ENCODE measurements at regions not wholly inside any gene's neighbourhood (a gene's known extent, or its start where the extent isn't known, plus 50 kb on each side); places are given as distances from the start of the nearest gene placed in this dataset.

GRCh38 chr11:95519912-95520311, 269.7 kb downstream of the FAM76B start:
- no peaks in the 10 kb centered on the region for H3K27me3 ChIP-seq (replicated peaks; ENCODE audit: control insufficient read depth, insufficient read depth, low read length)
- H3K4me3 ChIP-seq (replicated peaks; ENCODE audit: low read depth, low read length) = no peak overlapping the region
- DNase-seq (ENCODE audit: extremely low read depth, insufficient read length) = no peak
- H3K36me3 ChIP-seq (ENCODE audit: control insufficient read depth, insufficient read depth, low read length) = no peaks in the 10 kb centered on the region
- TF ChIP-seq, protein P1, sequence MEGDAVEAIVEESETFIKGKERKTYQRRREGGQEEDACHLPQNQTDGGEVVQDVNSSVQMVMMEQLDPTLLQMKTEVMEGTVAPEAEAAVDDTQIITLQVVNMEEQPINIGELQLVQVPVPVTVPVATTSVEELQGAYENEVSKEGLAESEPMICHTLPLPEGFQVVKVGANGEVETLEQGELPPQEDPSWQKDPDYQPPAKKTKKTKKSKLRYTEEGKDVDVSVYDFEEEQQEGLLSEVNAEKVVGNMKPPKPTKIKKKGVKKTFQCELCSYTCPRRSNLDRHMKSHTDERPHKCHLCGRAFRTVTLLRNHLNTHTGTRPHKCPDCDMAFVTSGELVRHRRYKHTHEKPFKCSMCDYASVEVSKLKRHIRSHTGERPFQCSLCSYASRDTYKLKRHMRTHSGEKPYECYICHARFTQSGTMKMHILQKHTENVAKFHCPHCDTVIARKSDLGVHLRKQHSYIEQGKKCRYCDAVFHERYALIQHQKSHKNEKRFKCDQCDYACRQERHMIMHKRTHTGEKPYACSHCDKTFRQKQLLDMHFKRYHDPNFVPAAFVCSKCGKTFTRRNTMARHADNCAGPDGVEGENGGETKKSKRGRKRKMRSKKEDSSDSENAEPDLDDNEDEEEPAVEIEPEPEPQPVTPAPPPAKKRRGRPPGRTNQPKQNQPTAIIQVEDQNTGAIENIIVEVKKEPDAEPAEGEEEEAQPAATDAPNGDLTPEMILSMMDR (IDR thresholded peaks at IDR 0.05; ENCODE audit: insufficient read depth, low read length, poor library complexity, severe bottlenecking) = no peak

- no peak for DNase-seq (ENCODE audit: extremely low read depth, insufficient read length)
- Histone ChIP-seq H3K27me3 (replicated peaks; ENCODE audit: control insufficient read depth, insufficient read depth, low read length) (no peaks in the 10 kb centered on the region), H3K4me3 (replicated peaks; ENCODE audit: low read depth, low read length) (no peak overlapping the region), H3K36me3 (ENCODE audit: control insufficient read depth, insufficient read depth, low read length) (no peaks in the 10 kb centered on the region)
- TF ChIP-seq, protein P1 (IDR thresholded peaks at IDR 0.05; ENCODE audit: insufficient read depth, low read length, poor library complexity, severe bottlenecking) = no peak
Measured at GRCh38 chr11:95517453-95517852, 272.1 kb downstream of the FAM76B start.

DNA sequence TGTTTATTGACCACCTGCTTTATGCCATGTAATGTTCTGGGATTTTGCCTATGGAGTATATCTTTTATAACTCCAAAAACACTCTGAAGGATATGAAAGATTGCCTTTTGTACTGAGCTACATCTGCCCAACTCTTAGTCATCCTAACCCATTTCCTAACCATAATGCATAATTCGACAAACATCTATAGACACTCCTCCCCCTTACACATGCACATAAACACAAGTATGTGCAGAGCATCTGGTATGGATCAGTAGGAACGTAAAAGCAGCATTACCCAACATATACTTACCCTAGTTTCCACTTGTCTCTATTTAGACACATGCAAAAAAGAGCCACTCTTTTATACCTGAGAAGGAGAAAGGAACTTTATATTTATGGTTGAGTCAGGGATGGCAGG, 272.8 kb downstream of the FAM76B start:
- TF ChIP-seq, protein P1 (IDR thresholded peaks at IDR 0.05; ENCODE audit: insufficient read depth, low read length, poor library complexity, severe bottlenecking) = no peak
- no peaks in the 10 kb centered on the region for H3K36me3 ChIP-seq (ENCODE audit: control insufficient read depth, insufficient read depth, low read length)
- H3K27me3 ChIP-seq (replicated peaks; ENCODE audit: control insufficient read depth, insufficient read depth, low read length) = no peaks in the 10 kb centered on the region; the same call in 1 of the 2 replicates
- no peak for DNase-seq (ENCODE audit: extremely low read depth, insufficient read length)
- H3K4me3 ChIP-seq (replicated peaks; ENCODE audit: low read depth, low read length) = no peak overlapping the region

DNA sequence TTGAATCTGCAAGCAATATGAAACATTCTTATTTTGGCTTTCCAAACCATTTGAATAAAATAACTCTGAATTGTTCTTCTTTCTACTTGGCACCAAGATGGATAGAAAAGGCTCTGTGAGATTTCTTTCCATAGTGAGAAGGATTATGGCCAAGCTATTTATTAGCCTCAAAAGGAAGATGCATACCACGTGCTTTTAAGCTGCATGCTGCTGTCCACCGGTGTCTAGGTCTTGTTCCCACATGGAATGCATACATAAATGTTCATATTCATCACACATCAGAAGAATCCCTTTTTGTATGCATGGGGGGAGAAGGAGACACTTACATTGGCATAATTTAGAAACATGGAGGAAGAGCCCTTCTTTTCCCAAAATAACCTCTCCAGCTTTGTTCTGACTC, 273.4 kb downstream of the FAM76B start:
- Histone ChIP-seq H3K4me3 (replicated peaks; ENCODE audit: low read depth, low read length) (no peak overlapping the region), H3K36me3 (ENCODE audit: control insufficient read depth, insufficient read depth, low read length) (no peaks in the 10 kb centered on the region)
- TF ChIP-seq, protein P1 (IDR thresholded peaks at IDR 0.05; ENCODE audit: insufficient read depth, low read length, poor library complexity, severe bottlenecking) = no peak

DNA sequence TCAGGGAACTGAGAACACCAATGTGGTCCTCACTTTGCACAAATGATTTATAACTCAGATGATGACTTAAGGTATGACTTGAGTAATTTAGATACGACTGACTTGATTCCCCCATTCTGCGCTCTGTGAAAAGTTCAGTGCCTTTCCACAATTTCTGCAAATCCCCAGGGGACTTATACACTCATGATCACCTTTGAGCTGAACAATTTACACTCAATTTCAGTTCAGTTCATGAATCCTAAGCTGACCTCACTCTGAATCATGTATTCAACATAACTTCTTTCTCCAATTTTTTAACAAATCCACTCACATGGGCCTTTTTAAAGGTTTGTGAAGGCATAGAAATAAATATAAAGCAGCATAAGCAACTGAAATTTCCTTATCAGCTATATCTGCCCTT, 274.2 kb downstream of the FAM76B start:
- TF ChIP-seq, protein P1 (IDR thresholded peaks at IDR 0.05; ENCODE audit: insufficient read depth, low read length, poor library complexity, severe bottlenecking) = no peak
- no peak for DNase-seq (ENCODE audit: extremely low read depth, insufficient read length)
- Histone ChIP-seq H3K27me3 (replicated peaks; ENCODE audit: control insufficient read depth, insufficient read depth, low read length) (no peaks in the 10 kb centered on the region; the same call in 1 of the 2 replicates), H3K36me3 (ENCODE audit: control insufficient read depth, insufficient read depth, low read length) (no peaks in the 10 kb centered on the region), H3K4me3 (replicated peaks; ENCODE audit: low read depth, low read length) (no peak overlapping the region)

More for the DNA sequence above, 273.4 kb downstream of the FAM76B start:
- no peak for DNase-seq (ENCODE audit: extremely low read depth, insufficient read length)
- H3K27me3 ChIP-seq (replicated peaks; ENCODE audit: control insufficient read depth, insufficient read depth, low read length) = no peaks in the 10 kb centered on the region; the same call in 1 of the 2 replicates

All from GM06990 (cell line).